HCT116 (cell line): ENCODE measurements at regions not wholly inside any gene's neighbourhood (a gene's known extent, or its start where the extent isn't known, plus 50 kb on each side); places are given as distances from the start of the nearest gene placed in this dataset.

ENCODE experiments used
- ATAC-seq: fragments of 200-7000 bp; cut with Tn5 transposase; 2 replicates; pipeline ENCODE4 v1.9.1; 2020; ENCODE audit warnings: mild to moderate bottlenecking, moderate library complexity
- BruUV-seq: library from RNA; stranded (reverse); fragments of 400-500 nt; replicated peaks from 2 replicates; lab custom pipeline; 2021; lab: Mats Ljungman, UMichigan
- CTCF ChIA-PET: fragments of 300-600 bp; sonication (Branson Sonifier 250); formaldehyde crosslinking; loops from one replicate; lab custom pipeline; 2021; ENCODE audit warnings: antibody characterized with exemption; lab: Charles Lee
- POLR2A ChIA-PET: fragments of 300-600, 350-600 bp; sonication (Branson Sonifier 250); formaldehyde crosslinking; loops from one replicate; lab custom pipeline; 2021; ENCODE audit warnings: antibody characterized with exemption; lab: Charles Lee
- RAD21 ChIA-PET, 2 experiments: fragments of 300-600 bp; sonication (Branson Sonifier 250); formaldehyde crosslinking; loops; one replicate each; lab custom pipeline; 2023; ENCODE audit warnings: low total read pairs in 2 of 2; ENCODE audit not compliant: uncharacterized antibody in 2 of 2, unreplicated experiment in 2 of 2, low non-redundant PET in 1 of 2; lab: Charles Lee
- DNase-seq: peaks from one replicate; pipeline ENCODE4 v3.0.0-alpha.2; 2010; ENCODE audit warnings: low read depth, low spot score
- H2AFZ ChIP-seq: fragments of 200-600 bp; shearing (Covaris generic), sonication (generic); 2 replicates; pipeline ENCODE4 v1.6.1; 2017; ENCODE audit warnings: low read depth, mixed run types, mixed read lengths, antibody characterized with exemption, low read length; ENCODE audit not compliant: poor library complexity, severe bottlenecking
- H3K27ac ChIP-seq: 2 replicates; pipeline ENCODE4 v1.5.1; 2012; ENCODE audit warnings: low read depth, low read length
- H3K27me3 ChIP-seq: fragments of 200-600 bp; sonication (generic); 2 replicates; pipeline ENCODE4 v1.6.1; 2016; ENCODE audit warnings: mixed run types, low read length, mixed read lengths; ENCODE audit not compliant: insufficient read depth
- H3K36me3 ChIP-seq, 2 experiments: fragments of 200-500 bp in 1 of 2; fragments of 200-600 bp in 1 of 2; sonication (Bioruptor generic) in 1 of 2; sonication (generic) in 1 of 2; 2 replicates each; pipeline versions ENCODE4 v1.5.1 to v1.6.1; 2014 to 2016; ENCODE audit warnings: low read length in 2 of 2, inconsistent platforms in 1 of 2, mixed read lengths in 1 of 2, mixed run types in 1 of 2; ENCODE audit not compliant: insufficient read depth in 2 of 2, control insufficient read depth in 1 of 2
- H3K4me1 ChIP-seq, 2 experiments: fragments of 200-600 bp in 1 of 2; sonication (generic) in 1 of 2; 2 replicates each; pipeline versions ENCODE4 v1.5.1 to v1.6.1; 2012 to 2017; ENCODE audit warnings: low read length in 2 of 2, inconsistent platforms in 1 of 2, mild to moderate bottlenecking in 1 of 2, mixed read lengths in 1 of 2, mixed run types in 1 of 2, moderate library complexity in 1 of 2; ENCODE audit not compliant: insufficient read depth in 2 of 2, control insufficient read depth in 1 of 2
- H3K4me2 ChIP-seq: fragments of 200-600 bp; sonication (generic); 2 replicates; pipeline ENCODE4 v1.6.1; 2017; ENCODE audit warnings: mixed run types, low read length, mixed read lengths
- H3K4me3 ChIP-seq, 2 experiments: fragments of 200-600 bp in 1 of 2; sonication (generic) in 1 of 2; replicated peaks in 1 of 2; 2 replicates each; pipeline ENCODE4 v1.5.1; 2011 to 2016; ENCODE audit warnings: low read length in 2 of 2, control low read depth in 1 of 2, low read depth in 1 of 2, mild to moderate bottlenecking in 1 of 2, mixed read lengths in 1 of 2, mixed run types in 1 of 2
- H3K79me2 ChIP-seq: fragments of 200-600 bp; sonication (generic); 2 replicates; pipeline ENCODE4 v1.6.1; 2017; ENCODE audit warnings: mild to moderate bottlenecking, mixed run types, low read length, moderate library complexity, mixed read lengths; ENCODE audit not compliant: insufficient read depth
- H3K9ac ChIP-seq: fragments of 200-600 bp; sonication (generic); 2 replicates; pipeline ENCODE4 v1.6.1; 2016; ENCODE audit warnings: low read length, mixed read lengths
- H3K9me2 ChIP-seq: fragments of 200-600 bp; sonication (generic), shearing (Covaris generic); 2 replicates; pipeline ENCODE4 v1.6.1; 2017; ENCODE audit warnings: mixed run types, mild to moderate bottlenecking, moderate library complexity; ENCODE audit not compliant: insufficient read depth
- H3K9me3 ChIP-seq, 2 experiments: fragments of 200-500 bp in 1 of 2; fragments of 200-600 bp in 1 of 2; sonication (Bioruptor generic) in 1 of 2; sonication (generic) in 1 of 2; 2 replicates each; pipeline ENCODE4 v1.6.1; 2014 to 2017; ENCODE audit warnings: low read length in 2 of 2, mixed read lengths in 2 of 2, inconsistent platforms in 1 of 2, low read depth in 1 of 2, mild to moderate bottlenecking in 1 of 2, mixed run types in 1 of 2, moderate library complexity in 1 of 2; ENCODE audit not compliant: control insufficient read depth in 1 of 2, insufficient read depth in 1 of 2
- H4K20me1 ChIP-seq: fragments of 200-600 bp; sonication (generic), shearing (Covaris generic); 2 replicates; pipeline ENCODE4 v1.6.1; 2017; ENCODE audit warnings: mixed run types, mild to moderate bottlenecking, moderate library complexity; ENCODE audit not compliant: insufficient read depth
- ATF3 ChIP-seq: IDR thresholded peaks from 2 replicates; pipeline ENCODE4 v1.6.1; 2012
- CBX3 ChIP-seq: IDR thresholded peaks from 2 replicates; pipeline ENCODE4 v1.6.1; 2012; ENCODE audit warnings: low read depth
- ELF1 ChIP-seq: IDR thresholded peaks from 2 replicates; pipeline ENCODE4 v1.6.1; 2012; ENCODE audit warnings: low read depth, borderline replicate concordance
- EZH2 ChIP-seq: fragments of 200-600 bp; sonication (generic); IDR thresholded peaks from 2 replicates; pipeline ENCODE4 v1.6.1; 2017; ENCODE audit warnings: antibody characterized with exemption, mixed run types
- EZH2phosphoT487 ChIP-seq: fragments of 200-600 bp; IDR thresholded peaks from 2 replicates; pipeline ENCODE4 v1.6.1; 2018; ENCODE audit warnings: antibody characterized with exemption, borderline replicate concordance
- JUND ChIP-seq: IDR thresholded peaks from 2 replicates; pipeline ENCODE4 v1.6.1; 2012
- MAX ChIP-seq: IDR thresholded peaks from 2 replicates; pipeline ENCODE4 v1.6.1; 2012
- POLR2A ChIP-seq: IDR thresholded peaks from 2 replicates; pipeline ENCODE4 v1.7.0; 2011; ENCODE audit warnings: borderline replicate concordance; ENCODE audit not compliant: insufficient read depth, insufficient read length; ENCODE audit errors: extremely low read depth
- POLR2AphosphoS5 ChIP-seq: IDR thresholded peaks from 2 replicates; pipeline ENCODE4 v1.6.1; 2011; ENCODE audit warnings: mild to moderate bottlenecking, low read depth, low read length, moderate library complexity
- SIN3A ChIP-seq: IDR thresholded peaks from 2 replicates; pipeline ENCODE4 v1.6.1; 2012; ENCODE audit warnings: low read depth
- SP1 ChIP-seq: IDR thresholded peaks from 2 replicates; pipeline ENCODE4 v1.6.1; 2012; ENCODE audit warnings: low read depth
- TCF7L2 ChIP-seq: IDR thresholded peaks from 2 replicates; pipeline ENCODE4 v1.7.0; 2011; ENCODE audit warnings: borderline replicate concordance, inconsistent platforms; ENCODE audit not compliant: insufficient read depth, insufficient read length; ENCODE audit errors: extremely low read depth
- YY1 ChIP-seq: IDR thresholded peaks from 2 replicates; pipeline ENCODE4 v1.6.1; 2011; ENCODE audit warnings: low read length, low read depth, moderate library complexity, mild to moderate bottlenecking; ENCODE audit not compliant: insufficient replicate concordance; ENCODE audit errors: extremely low read depth
- ZFX ChIP-seq: fragments of 450-650 bp; IDR thresholded peaks from 2 replicates; pipeline ENCODE4 v1.6.1; 2017
- intact Hi-C: fragments of 100-400 bp; cut with micrococcal nuclease; formaldehyde crosslinking; loops from 2 replicates; pipeline ENCODE4 v1.10.0; 2022

DNA sequence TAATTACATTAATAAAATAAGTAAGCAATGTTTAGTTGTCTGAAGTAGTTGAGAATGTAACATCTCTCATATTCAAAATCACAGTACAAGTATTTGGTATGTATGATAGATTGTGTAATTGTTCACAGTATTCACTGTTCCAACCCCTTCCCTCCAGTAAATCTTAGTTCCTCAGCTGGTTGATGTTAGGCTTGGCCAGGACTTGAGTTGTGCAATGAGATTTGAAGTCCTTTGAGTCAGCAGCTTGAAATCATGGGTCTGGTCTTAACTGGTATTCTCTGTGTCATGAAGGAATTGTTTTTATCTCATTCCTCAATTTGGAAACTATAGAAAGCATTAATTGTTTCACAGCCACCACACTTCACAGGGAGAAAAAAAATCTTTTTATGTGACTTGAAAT, 477.1 kb downstream of the FSCB start:
- H3K27ac ChIP-seq, result no peak overlapping the region
- H3K9me2 ChIP-seq, result no peaks in the 10 kb centered on the region
- no peak overlapping the region for H3K4me2 ChIP-seq
- H2AFZ ChIP-seq, result no peak overlapping the region
- H3K9me3 ChIP-seq, result no peaks in the 10 kb centered on the region
- no peak for TF ChIP-seq POLR2A
- TF ChIP-seq JUND, result no peak
- no peak for TF ChIP-seq EZH2
- no peak for TF ChIP-seq ZFX
- TF ChIP-seq YY1, result no peak
- TF ChIP-seq SP1, result no peak
- no peak for TF ChIP-seq CBX3
- no peak for TF ChIP-seq ELF1
- no peak for TF ChIP-seq SIN3A
- TF ChIP-seq ATF3, result no peak
- intact Hi-C loops, result no loop called here
- no peaks in the 10 kb centered on the region for H3K36me3 ChIP-seq
- no TSS peak for BruUV-seq
- no peaks in the 10 kb centered on the region for H3K4me1 ChIP-seq
- no peaks in the 10 kb centered on the region for H4K20me1 ChIP-seq
- ATAC-seq (no peak), DNase-seq (no peak)
- no peaks in the 10 kb centered on the region for H3K79me2 ChIP-seq
- POLR2A ChIA-PET, result no interaction called here
- no peaks in the 10 kb centered on the region for H3K27me3 ChIP-seq
- no peak overlapping the region for H3K4me3 ChIP-seq
- CTCF ChIA-PET, result no interaction called here
- RAD21 ChIA-PET, result no interaction called here
- H3K9ac ChIP-seq, result no peak overlapping the region

DNA sequence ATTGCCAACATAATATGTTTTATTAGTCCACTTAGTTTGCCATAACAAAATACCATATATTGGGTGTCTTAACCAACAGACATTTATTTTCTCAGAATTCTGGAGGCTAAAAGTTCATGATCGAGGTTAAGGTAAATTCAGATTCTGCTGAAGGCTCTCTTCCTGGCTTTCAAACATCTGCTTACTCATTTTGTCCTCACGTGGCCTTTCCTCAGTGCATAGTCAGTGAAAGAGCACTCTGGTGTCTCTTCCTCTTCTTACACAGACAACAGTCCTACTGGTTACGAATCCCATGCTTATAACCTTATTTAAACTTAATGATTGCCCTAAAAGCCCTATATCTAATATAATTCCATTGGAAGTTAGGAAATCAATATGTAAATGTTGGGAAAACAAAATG, 479.7 kb downstream of the FSCB start:
- POLR2A ChIA-PET, result no interaction called here
- BruUV-seq, result no TSS peak
- Histone ChIP-seq H3K9ac (no peak overlapping the region), H3K27me3 (no peaks in the 10 kb centered on the region), H3K9me2 (no peaks in the 10 kb centered on the region), H3K79me2 (no peaks in the 10 kb centered on the region), H3K9me3 (no peaks in the 10 kb centered on the region), H4K20me1 (no peaks in the 10 kb centered on the region), H3K36me3 (no peaks in the 10 kb centered on the region), H3K27ac (no peak overlapping the region), H3K4me3 (no peak overlapping the region), H3K4me1 (no peaks in the 10 kb centered on the region), H3K4me2 (no peak overlapping the region), H2AFZ (no peak overlapping the region)
- RAD21 ChIA-PET, result no interaction called here
- TF ChIP-seq TCF7L2 (no peak), MAX (no peak), EZH2phosphoT487 (no peak), POLR2AphosphoS5 (no peak)
- CTCF ChIA-PET, result no interaction called here
- ATAC-seq (no peak), DNase-seq (no peak)
- intact Hi-C loops, result no loop called here
